Neuronal stem cell (in vitro differentiated cells): ENCODE measurements at regions not wholly inside any gene's neighbourhood (a gene's known extent, or its start where the extent isn't known, plus 50 kb on each side); places are given as distances from the start of the nearest gene placed in this dataset.

Source experiments
- DNase-seq: peaks from one replicate; pipeline ENCODE4 v3.0.0-alpha.2; 2013; ENCODE audit warnings: low spot score
- H2AFZ ChIP-seq: one replicate; pipeline ENCODE4 v1.6.1; 2013; ENCODE audit warnings: mild to moderate bottlenecking, low read length, inconsistent platforms
- H2AK5ac ChIP-seq: 2 replicates; pipeline ENCODE4 v1.6.1; 2013; ENCODE audit warnings: low read depth, mild to moderate bottlenecking, inconsistent platforms, low read length, moderate library complexity, mixed read lengths
- H2BK120ac ChIP-seq: 2 replicates; pipeline ENCODE4 v1.6.1; 2013; ENCODE audit warnings: low read depth, mild to moderate bottlenecking, inconsistent platforms, low read length, moderate library complexity, mixed read lengths
- H2BK12ac ChIP-seq: one replicate; pipeline ENCODE4 v1.6.1; 2013; ENCODE audit warnings: low read length, inconsistent platforms
- H2BK15ac ChIP-seq: 2 replicates; pipeline ENCODE4 v1.6.1; 2013; ENCODE audit warnings: mild to moderate bottlenecking, low read length, inconsistent platforms, mixed read lengths
- H2BK5ac ChIP-seq: one replicate; pipeline ENCODE4 v1.6.1; 2013; ENCODE audit warnings: inconsistent platforms, mild to moderate bottlenecking, low read length, moderate library complexity
- H3K14ac ChIP-seq: one replicate; pipeline ENCODE4 v1.6.1; 2013; ENCODE audit warnings: low read length, inconsistent platforms
- H3K18ac ChIP-seq: 2 replicates; pipeline ENCODE4 v1.6.1; 2013; ENCODE audit warnings: low read length, inconsistent platforms
- H3K23ac ChIP-seq: 2 replicates; pipeline ENCODE4 v1.6.1; 2013; ENCODE audit warnings: low read depth, mild to moderate bottlenecking, mixed read lengths, low read length, inconsistent platforms; ENCODE audit not compliant: poor library complexity
- H3K27ac ChIP-seq: replicated peaks from 3 replicates; pipeline ENCODE4 v1.5.1; 2013; ENCODE audit warnings: low read length, inconsistent platforms
- H3K27me3 ChIP-seq, 3 experiments: 2 replicates each; pipeline ENCODE4 v1.6.1; 2013; ENCODE audit warnings: low read length in 3 of 3, mild to moderate bottlenecking in 2 of 3, inconsistent platforms in 1 of 3, low read depth in 1 of 3, mixed read lengths in 1 of 3, moderate library complexity in 1 of 3; ENCODE audit not compliant: control insufficient read depth in 3 of 3, insufficient read depth in 3 of 3
- H3K36me3 ChIP-seq, 2 donors: replicated peaks in 1 of 2; 2 replicates each; pipeline ENCODE4 v1.6.1; 2013; ENCODE audit warnings: low read length in 2 of 2; ENCODE audit not compliant: control insufficient read depth in 2 of 2, insufficient read depth in 2 of 2
- H3K4ac ChIP-seq: 2 replicates; pipeline ENCODE4 v1.6.1; 2013; ENCODE audit warnings: inconsistent platforms, mild to moderate bottlenecking, low read length, moderate library complexity
- H3K4me1 ChIP-seq, 2 donors: 1 replicate in 1 of 2; 2 replicates in 1 of 2; pipeline ENCODE4 v1.6.1; 2013; ENCODE audit warnings: low read length in 2 of 2, low read depth in 1 of 2; ENCODE audit not compliant: control insufficient read depth in 2 of 2, insufficient read depth in 1 of 2
- H3K4me2 ChIP-seq: one replicate; pipeline ENCODE4 v1.6.1; 2013; ENCODE audit warnings: mild to moderate bottlenecking, low read length, inconsistent platforms; ENCODE audit not compliant: insufficient read depth, poor library complexity, severe bottlenecking
- H3K4me3 ChIP-seq, 2 donors: 2 replicates each; pipeline ENCODE4 v1.5.1; 2013; ENCODE audit warnings: low read length in 2 of 2, mild to moderate bottlenecking in 2 of 2, inconsistent platforms in 1 of 2, moderate library complexity in 1 of 2
- H3K79me1 ChIP-seq: one replicate; pipeline ENCODE4 v1.6.1; 2013; ENCODE audit warnings: low read depth, mild to moderate bottlenecking, inconsistent platforms, low read length, moderate library complexity
- H3K9ac ChIP-seq: one replicate; pipeline ENCODE4 v1.6.1; 2013; ENCODE audit warnings: mild to moderate bottlenecking, low read depth, low read length, inconsistent platforms; ENCODE audit not compliant: poor library complexity
- H3K9me3 ChIP-seq, 2 donors: replicated peaks in 1 of 2; 2 replicates each; pipeline versions ENCODE3 to v1.6.1; 2013; ENCODE audit warnings: low read length in 2 of 2, mild to moderate bottlenecking in 2 of 2, inconsistent platforms in 1 of 2, low read depth in 1 of 2, mixed read lengths in 1 of 2, moderate library complexity in 1 of 2; ENCODE audit not compliant: control insufficient read depth in 2 of 2, insufficient read depth in 1 of 2
- H4K8ac ChIP-seq: one replicate; pipeline ENCODE4 v1.6.1; 2013; ENCODE audit warnings: low read depth, mild to moderate bottlenecking, inconsistent platforms, low read length, moderate library complexity
- H4K91ac ChIP-seq: one replicate; pipeline ENCODE4 v1.6.1; 2013; ENCODE audit warnings: low read length, low read depth, mild to moderate bottlenecking, inconsistent platforms; ENCODE audit not compliant: poor library complexity
- WGBS, 2 donors: extraction: QIAGEN DNeasy Blood & Tissue Kit; methylation state at CpG; one replicate each; pipeline ENCODE4 v1.1.7; 2013; ENCODE audit warnings: missing lambda C conversion rate in 2 of 2, mixed read lengths in 1 of 2; ENCODE audit not compliant: insufficient read length in 2 of 2, insufficient replicate concordance in 1 of 2; ENCODE audit errors: extremely low coverage in 2 of 2; 5-methylcytosine and 5-hydroxymethylcytosine counted together

GRCh38 chr9:78871086-78871451 lies 574.1 kb downstream of the PSAT1 start:
- H3K27me3 ChIP-seq = no peaks in the 10 kb centered on the region
- no peak overlapping the region for H4K8ac ChIP-seq
- H3K14ac ChIP-seq = no peak overlapping the region
- H3K36me3 ChIP-seq = no peaks in the 10 kb centered on the region
- H2BK12ac ChIP-seq = no peak overlapping the region
- H3K4me3 ChIP-seq = no peak overlapping the region
- no peak overlapping the region for H3K27ac ChIP-seq
- no peaks in the 10 kb centered on the region for H3K79me1 ChIP-seq
- H2AK5ac ChIP-seq = no peak overlapping the region
- H2BK15ac ChIP-seq = no peak overlapping the region
- no peak overlapping the region for H4K91ac ChIP-seq
- no peak overlapping the region for H3K9ac ChIP-seq
- no peak overlapping the region for H3K4ac ChIP-seq
- H2BK5ac ChIP-seq = no peak overlapping the region
- no peak overlapping the region for H2BK120ac ChIP-seq
- no peak for DNase-seq
- no peak overlapping the region for H3K4me2 ChIP-seq
- no peak overlapping the region for H3K23ac ChIP-seq
- no peaks in the 10 kb centered on the region for H3K4me1 ChIP-seq
- H3K18ac ChIP-seq = no peak overlapping the region
- no peaks in the 10 kb centered on the region for H3K9me3 ChIP-seq
- H2AFZ ChIP-seq = no peak overlapping the region

GRCh38 chr9:78871452-78872331 lies 574.8 kb downstream of the PSAT1 start:
- Histone ChIP-seq H2AK5ac (no peak overlapping the region), H4K8ac (no peak overlapping the region), H3K4me1 (no peaks in the 10 kb centered on the region), H2BK15ac (no peak overlapping the region), H3K27me3 (no peaks in the 10 kb centered on the region), H2BK5ac (no peak overlapping the region), H3K36me3 (no peaks in the 10 kb centered on the region), H3K18ac (no peak overlapping the region), H2BK12ac (no peak overlapping the region), H3K4me3 (no peak overlapping the region), H3K4me2 (no peak overlapping the region), H3K9ac (no peak overlapping the region), H4K91ac (no peak overlapping the region), H2BK120ac (no peak overlapping the region), H3K9me3 (no peaks in the 10 kb centered on the region), H3K23ac (no peak overlapping the region), H2AFZ (no peak overlapping the region), H3K79me1 (no peaks in the 10 kb centered on the region), H3K4ac (no peak overlapping the region), H3K14ac (no peak overlapping the region), H3K27ac (no peak overlapping the region)
- no CpG with 5 or more reads among the region's 4 CpGs for WGBS, 2 donors
- DNase-seq = no peak

- Histone ChIP-seq H3K27me3 (no peaks in the 10 kb centered on the region), H2AK5ac (no peak overlapping the region), H3K18ac (no peak overlapping the region), H2BK120ac (no peak overlapping the region), H3K9ac (no peak overlapping the region), H3K4ac (no peak overlapping the region), H2AFZ (no peak overlapping the region), H3K4me1 (no peaks in the 10 kb centered on the region), H2BK5ac (no peak overlapping the region), H4K91ac (no peak overlapping the region), H3K4me3 (no peak overlapping the region), H2BK12ac (no peak overlapping the region), H2BK15ac (no peak overlapping the region), H3K23ac (no peak overlapping the region), H3K4me2 (no peak overlapping the region), H3K27ac (no peak overlapping the region), H3K36me3 (no peaks in the 10 kb centered on the region), H3K14ac (no peak overlapping the region), H3K79me1 (no peaks in the 10 kb centered on the region), H3K9me3 (no peaks in the 10 kb centered on the region), H4K8ac (no peak overlapping the region)
- DNase-seq = no peak
- WGBS, 2 donors = no CpG with 5 or more reads among the region's 2 CpGs
Measured at GRCh38 chr9:78874061-78874460, 577.1 kb downstream of the PSAT1 start.

- Histone ChIP-seq H3K79me1 (no peaks in the 10 kb centered on the region), H4K91ac (no peak overlapping the region), H3K23ac (no peak overlapping the region), H2BK15ac (no peak overlapping the region), H3K9me3 (no peaks in the 10 kb centered on the region), H2AK5ac (no peak overlapping the region), H2BK12ac (no peak overlapping the region), H3K4me1 (no peaks in the 10 kb centered on the region), H3K9ac (no peak overlapping the region), H2AFZ (no peak overlapping the region), H2BK5ac (no peak overlapping the region), H3K4ac (no peak overlapping the region), H3K27me3 (no peaks in the 10 kb centered on the region), H3K18ac (no peak overlapping the region), H3K27ac (no peak overlapping the region), H3K4me3 (no peak overlapping the region), H3K36me3 (no peaks in the 10 kb centered on the region), H3K4me2 (no peak overlapping the region), H2BK120ac (no peak overlapping the region), H4K8ac (no peak overlapping the region), H3K14ac (no peak overlapping the region)
- DNase-seq = no peak
- WGBS, 2 donors = no CpG with 5 or more reads among the region's 3 CpGs
Measured at GRCh38 chr9:78879324-78880100, 582.6 kb downstream of the PSAT1 start.
